Effector CD4-positive, alpha-beta T cell (primary cell): ENCODE measurements at regions not wholly inside any gene's neighbourhood (a gene's known extent, or its start where the extent isn't known, plus 50 kb on each side); places are given as distances from the start of the nearest gene placed in this dataset.

Experiments
- DNase-seq: peaks from one replicate; pipeline ENCODE4 v3.0.0-alpha.2; 2020

DNA sequence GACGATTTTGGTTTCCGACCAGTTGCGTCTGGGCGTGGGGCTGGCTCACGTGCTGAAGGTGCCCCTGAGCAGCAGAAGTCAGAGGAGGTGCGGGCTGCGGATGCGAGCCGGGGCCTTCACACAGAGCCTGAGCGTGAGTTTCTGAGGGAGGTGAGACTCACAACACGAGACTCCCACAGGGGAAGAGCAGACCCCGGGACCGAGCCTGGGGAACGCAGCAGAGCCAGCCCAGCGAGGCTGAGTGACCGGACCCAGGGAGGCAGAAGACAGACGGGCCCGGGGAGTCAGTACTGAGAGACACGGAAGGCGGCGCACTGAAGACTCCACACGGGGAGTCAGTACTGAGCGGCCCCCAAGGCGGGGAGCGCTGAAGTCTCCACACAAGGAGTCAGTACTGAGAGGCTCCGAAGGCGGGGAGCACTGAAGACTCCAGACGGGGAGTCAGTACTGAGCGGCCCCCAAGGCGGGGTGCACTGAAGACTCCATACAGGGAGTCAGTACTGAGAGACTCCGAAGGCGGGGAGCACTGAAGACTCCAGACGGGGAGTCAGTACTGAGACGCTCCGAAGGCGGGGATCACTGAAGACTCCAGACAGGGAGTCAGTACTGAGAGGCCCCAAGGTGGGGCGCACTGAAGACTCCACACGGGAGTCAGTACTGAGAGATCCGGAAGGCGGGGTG, 77.8 kb downstream of the DLL1 start:
- no peak for DNase-seq

DNA sequence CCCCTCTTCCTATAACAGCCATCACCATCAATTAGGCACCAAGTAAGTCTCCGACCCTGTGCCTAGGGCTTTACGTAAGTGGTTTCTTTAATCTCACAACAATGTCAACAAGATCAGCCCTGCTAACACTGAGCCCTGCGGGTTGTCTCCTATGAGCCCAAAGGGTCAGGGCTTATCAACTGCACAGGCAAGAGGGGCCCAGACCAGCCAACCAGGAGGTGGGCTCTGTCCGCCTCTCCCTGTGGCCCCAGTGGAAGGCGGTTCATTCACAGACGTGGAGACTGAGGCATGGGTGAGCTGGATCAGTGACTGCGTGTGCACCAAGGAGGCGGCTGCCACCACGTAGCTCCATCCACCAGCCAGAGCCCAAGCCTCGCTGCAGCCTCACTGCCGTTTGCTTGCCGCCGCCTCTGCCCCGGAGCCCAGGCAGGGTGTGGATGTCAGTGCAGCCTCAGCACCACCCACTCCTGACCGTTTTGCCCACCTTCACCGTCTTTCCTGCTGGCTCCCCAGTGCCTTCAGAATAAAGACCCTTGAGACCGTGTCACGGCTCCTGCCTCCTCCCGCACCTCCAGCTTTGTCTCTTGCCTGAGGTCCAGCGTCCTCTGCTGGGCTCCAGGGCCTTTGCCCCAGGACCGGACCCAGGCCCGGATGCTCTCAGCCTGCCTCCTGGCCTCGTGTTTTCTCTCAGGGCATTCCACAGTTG, 78.7 kb downstream of the DLL1 start:
- DNase-seq, result no peak

- no peak for DNase-seq
These were observed 79.4 kb downstream of the DLL1 start for GRCh38 chr6:170211404-170212025.

DNA sequence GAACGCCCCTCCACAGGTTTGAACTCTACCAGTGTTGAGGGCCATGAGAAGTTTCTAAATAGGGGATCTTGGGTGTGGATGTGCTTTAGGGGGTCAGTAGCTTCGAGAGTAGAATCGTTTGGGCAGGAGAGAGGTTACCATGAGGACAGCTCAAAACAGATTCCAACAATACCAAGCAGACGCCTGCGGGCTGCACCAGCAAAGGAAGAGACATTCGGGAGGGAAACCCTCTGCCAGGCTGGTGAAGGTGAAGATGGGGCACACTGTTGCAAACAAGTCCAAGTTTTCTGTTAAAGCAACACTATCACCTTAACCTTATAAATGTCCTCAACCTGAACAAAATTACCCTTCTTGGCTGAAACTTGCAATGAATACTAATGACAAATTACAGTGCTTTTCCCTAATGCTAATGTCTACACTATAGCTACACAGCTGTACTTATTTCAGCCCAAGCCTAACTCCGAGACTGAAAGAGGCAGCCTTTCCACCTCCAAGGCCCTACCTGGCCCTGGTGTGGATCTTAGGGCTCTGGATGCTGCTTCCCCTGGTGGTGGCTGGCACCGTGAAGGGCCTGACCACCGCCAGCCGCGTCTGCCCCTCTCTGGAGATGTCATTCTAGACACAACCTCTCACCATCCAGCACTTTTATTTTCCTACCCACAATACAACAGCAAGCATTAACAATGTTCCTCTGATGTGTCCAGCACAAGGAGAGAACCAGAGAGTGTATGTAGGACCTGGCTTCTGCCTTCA, 80.1 kb downstream of the DLL1 start:
- no peak for DNase-seq

DNA sequence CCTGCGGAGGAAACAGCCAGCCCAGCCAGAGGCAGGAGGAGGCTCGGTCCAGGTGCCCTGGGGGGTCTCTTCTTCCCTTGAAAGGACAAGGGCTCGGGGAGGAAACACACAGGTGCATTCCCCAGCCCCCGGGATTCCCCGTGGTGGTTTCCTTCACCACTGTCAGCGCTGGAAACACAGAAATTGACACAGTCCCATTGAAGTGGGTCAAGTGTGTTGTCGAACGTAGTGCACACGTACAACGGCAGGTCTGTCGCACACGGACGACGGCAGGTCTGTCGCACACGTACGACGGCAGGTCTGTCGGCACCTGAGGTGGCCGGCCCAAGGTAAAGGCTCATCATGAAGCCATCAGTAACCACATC, 80.9 kb downstream of the DLL1 start:
- DNase-seq, result no peak

GRCh38 chr6:170209354-170210025, 81.4 kb downstream of the DLL1 start:
- no peak for DNase-seq

- no peak for DNase-seq
These were observed 82.1 kb downstream of the DLL1 start for GRCh38 chr6:170208651-170209353.

DNA sequence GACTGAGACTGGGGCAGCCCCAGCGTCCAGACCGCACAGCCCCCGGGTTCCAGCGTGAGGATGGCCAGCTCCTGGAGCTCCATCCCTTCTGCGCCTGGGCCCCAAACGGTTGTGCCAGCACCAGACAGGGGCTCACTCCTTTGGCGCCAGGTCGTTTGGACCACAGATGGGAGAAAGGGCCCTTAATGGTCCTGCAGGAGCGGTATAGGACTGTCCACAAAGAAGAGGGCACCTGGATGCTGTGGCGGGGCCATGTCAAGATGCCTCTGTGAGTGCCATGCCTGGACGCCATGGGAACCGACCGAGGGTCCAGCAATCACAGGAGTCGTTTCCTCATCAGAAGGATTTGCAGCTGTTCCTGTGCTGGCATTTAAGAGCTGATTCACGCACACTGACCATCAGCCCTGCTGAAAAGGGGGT, 82.7 kb downstream of the DLL1 start:
- no peak for DNase-seq

GRCh38 chr6:170207586-170208181, 83.2 kb downstream of the DLL1 start:
- no peak for DNase-seq

DNA sequence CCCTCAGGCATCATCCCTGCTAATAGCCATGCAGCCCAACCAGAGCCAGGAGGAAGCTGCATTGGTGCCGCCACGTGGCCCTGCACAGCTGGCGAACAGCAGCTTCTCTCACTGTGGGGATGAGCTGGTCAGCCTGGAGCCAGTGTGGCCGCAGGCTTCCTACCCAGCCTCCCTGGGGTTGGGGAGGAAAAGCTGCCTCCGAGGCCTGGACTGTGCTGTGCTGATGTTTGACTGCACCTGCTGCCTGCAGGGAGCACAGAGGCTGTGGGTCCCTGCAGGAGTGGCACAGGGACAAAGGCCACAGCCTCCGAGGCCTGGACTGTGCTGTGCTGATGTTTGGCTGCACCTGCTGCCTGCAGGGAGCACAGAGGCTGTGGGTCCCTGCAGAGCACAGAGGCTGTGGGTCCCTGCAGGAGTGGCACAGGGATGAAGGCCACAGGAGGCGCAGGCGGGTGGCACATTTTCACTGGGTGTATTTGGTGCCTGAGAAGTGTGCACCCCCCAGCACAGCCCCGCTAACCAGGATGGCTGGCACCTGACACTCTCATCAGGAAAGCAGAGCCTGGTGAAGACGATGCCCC, 83.9 kb downstream of the DLL1 start:
- no peak for DNase-seq

GRCh38 chr6:170206317-170206621, 84.6 kb downstream of the DLL1 start:
- DNase-seq, result no peak

- DNase-seq, result no peak
These were observed 85.2 kb downstream of the DLL1 start for GRCh38 chr6:170205534-170206316.

- DNase-seq, result no peak
These were observed 85.8 kb downstream of the DLL1 start for GRCh38 chr6:170205126-170205525.

DNA sequence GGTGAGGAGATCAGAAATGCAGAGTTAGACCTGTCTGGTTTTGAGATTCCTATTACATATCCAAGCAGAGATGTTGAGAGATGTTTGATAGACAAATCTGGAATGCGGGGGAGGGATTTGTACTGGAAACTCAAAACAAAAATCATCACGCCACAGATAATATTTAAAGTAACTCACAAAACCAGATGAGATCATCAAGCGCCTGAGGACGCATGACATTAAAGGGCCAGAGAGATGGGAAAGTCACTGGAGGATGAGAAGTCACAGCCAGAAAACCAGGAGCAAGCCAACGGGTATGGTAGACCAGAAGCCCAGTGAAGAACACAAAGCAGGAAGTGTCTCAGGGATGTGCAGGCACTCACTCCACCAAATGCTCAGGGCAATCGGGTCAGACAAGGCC, 87.7 kb downstream of the DLL1 start:
- no peak for DNase-seq

DNA sequence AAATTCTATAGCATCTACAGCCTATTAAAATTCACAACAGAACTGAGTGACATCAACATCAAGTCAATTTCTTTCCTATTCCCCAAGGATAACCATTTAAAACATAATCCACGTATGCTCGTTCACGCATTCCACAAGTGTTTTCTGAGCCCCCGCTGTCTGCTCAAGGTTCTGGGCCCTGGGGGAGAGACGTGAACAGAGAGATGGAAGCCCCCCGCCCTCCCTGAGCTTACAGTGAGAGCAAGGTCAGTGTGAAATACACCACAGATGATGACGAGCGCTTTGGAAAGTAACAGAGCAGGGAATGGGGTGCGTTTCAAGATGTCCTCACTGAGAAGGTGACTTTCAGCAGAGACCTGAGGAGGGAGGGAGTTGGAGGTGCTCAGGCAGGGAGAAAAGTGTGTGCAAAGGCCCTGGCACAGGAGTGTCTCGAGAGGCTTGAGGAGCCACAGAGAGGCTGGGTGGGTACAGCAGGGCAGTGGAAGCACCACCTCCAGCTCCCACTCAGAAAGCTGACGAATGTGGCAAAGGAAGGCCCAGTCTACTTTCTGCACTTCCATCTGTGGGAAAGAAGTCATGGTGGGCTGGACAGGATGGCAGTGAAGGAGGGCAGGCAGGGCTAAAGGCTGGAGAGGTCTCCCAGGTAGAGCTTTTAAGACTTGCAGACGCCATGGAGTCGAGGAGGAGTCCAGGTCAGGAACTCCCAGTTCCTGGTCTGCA, 88.3 kb downstream of the DLL1 start:
- no peak for DNase-seq

DNA sequence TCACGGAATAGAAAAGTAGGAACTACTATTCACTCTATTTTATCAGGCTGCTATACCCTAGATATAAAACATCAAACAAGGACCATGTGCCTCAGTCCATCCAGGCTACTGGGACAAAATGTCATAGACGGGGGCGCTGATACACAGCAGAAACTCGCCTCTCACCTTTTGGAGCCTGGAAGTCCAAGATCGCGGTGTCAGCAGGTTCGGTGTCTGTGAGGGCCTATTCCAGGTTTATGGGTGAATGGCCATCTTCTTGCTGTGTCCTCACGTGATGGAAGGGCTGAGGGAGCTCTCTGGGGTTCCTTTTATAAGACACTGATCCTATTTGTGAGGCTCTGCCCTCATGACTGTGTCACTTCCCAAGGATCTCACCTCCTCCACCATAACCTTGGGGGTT, 89.5 kb downstream of the DLL1 start:
- no peak for DNase-seq

- no peak for DNase-seq
These were observed 90.4 kb downstream of the DLL1 start for GRCh38 chr6:170200458-170200891.

DNA sequence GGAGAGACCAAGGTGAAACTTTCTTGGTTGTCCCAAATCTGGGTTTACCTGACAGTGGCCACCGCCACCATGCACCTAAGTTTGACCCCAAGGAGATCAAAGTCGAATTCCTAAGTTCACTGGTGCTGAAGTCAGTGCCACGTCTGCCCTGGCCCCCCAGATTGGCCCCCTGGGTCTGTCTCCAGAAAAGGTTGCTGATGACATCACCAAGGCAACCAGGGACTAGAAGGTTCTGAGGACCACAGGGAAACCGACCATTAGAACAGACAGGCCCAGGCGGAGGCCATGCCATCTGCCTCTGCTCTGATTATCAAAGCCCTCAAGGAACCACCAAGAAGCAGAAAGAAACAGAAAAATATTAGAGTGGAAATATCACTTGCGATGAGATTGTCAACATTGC, 91.2 kb downstream of the DLL1 start:
- DNase-seq, result no peak

- no peak for DNase-seq
These were observed 92.6 kb downstream of the DLL1 start for GRCh38 chr6:170198298-170198697.

DNA sequence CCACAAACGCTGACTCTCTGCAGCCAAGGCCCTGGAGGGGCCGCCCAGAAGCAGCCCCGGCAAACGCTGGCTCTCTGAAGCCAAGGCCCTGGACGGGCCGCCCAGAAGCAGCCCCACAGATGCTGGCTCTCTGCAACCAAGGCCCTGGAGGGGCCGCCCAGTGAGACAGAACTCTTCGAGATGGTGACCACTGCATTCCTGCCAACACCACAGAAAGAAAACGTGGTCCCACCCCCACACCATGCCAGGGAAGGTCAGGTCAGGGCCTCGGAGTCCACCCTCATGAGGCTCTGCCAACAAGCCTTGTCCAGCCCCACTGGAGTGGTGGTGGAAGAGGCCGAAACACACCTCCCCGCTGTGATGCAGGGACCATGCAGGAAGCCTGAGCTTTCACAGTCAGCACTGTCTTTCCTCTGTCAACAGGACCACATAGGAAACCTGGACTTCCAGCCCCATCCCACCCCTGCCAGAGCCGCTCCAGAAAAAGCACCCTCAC, 97.5 kb downstream of the DLL1 start:
- no peak for DNase-seq
